Fibroblast of lung (primary cell): ENCODE measurements at regions not wholly inside any gene's neighbourhood (a gene's known extent, or its start where the extent isn't known, plus 50 kb on each side); places are given as distances from the start of the nearest gene placed in this dataset.

ENCODE experiments used
- DNase-seq, 2 donors: peaks; one replicate each; pipeline versions ENCODE4 v3.0.0 to v3.0.0-alpha.2; 2010; ENCODE audit warnings: low read depth in 2 of 2
- H2AFZ ChIP-seq: 2 replicates; pipeline ENCODE4 v1.5.1; 2012; ENCODE audit warnings: low read length, control low read depth, inconsistent platforms
- H3K27ac ChIP-seq: 2 replicates; pipeline ENCODE4 v1.5.1; 2011; ENCODE audit warnings: low read length, control low read depth; ENCODE audit not compliant: insufficient read depth
- H3K27me3 ChIP-seq: 2 replicates; pipeline ENCODE4 v1.5.1; 2011; ENCODE audit warnings: mild to moderate bottlenecking, low read length; ENCODE audit not compliant: control insufficient read depth, insufficient read depth
- H3K36me3 ChIP-seq: 2 replicates; pipeline ENCODE4 v1.5.1; 2011; ENCODE audit warnings: low read length; ENCODE audit not compliant: control insufficient read depth, insufficient read depth
- H3K4me1 ChIP-seq: 2 replicates; pipeline ENCODE4 v1.5.1; 2011; ENCODE audit warnings: low read length; ENCODE audit not compliant: control insufficient read depth, insufficient read depth; ENCODE audit errors: extremely low read depth
- H3K4me2 ChIP-seq: 2 replicates; pipeline ENCODE4 v1.5.1; 2011; ENCODE audit warnings: low read length, control low read depth; ENCODE audit not compliant: insufficient read depth; ENCODE audit errors: extremely low read depth
- H3K4me3 ChIP-seq, 4 experiments: fragments of 200-600 bp in 1 of 4; sonication (generic) in 1 of 4; replicated peaks in 1 of 4; 2 replicates each; pipeline ENCODE4 v1.5.1; 2011 to 2016; ENCODE audit warnings: low read length in 4 of 4, low read depth in 3 of 4, mild to moderate bottlenecking in 3 of 4, control low read depth in 2 of 4, inconsistent platforms in 1 of 4, mixed read lengths in 1 of 4; ENCODE audit not compliant: insufficient read depth in 1 of 4; ENCODE audit errors: control extremely low read depth in 1 of 4
- H3K79me2 ChIP-seq: 2 replicates; pipeline ENCODE4 v1.5.1; 2012; ENCODE audit warnings: mild to moderate bottlenecking, low read length, inconsistent platforms; ENCODE audit not compliant: control insufficient read depth, insufficient read depth
- H3K9ac ChIP-seq: 2 replicates; pipeline ENCODE4 v1.5.1; 2011; ENCODE audit warnings: mild to moderate bottlenecking, low read length, control low read depth; ENCODE audit not compliant: insufficient read depth
- H3K9me3 ChIP-seq: 2 replicates; pipeline ENCODE4 v1.5.1; 2012; ENCODE audit warnings: low read depth, low read length; ENCODE audit not compliant: control insufficient read depth, insufficient read depth
- H4K20me1 ChIP-seq: 2 replicates; pipeline ENCODE4 v1.5.1; 2011; ENCODE audit warnings: low read length; ENCODE audit not compliant: control insufficient read depth, insufficient read depth; ENCODE audit errors: extremely low read depth
- CTCF ChIP-seq, 2 donors: IDR thresholded peaks in 1 of 2; conservative IDR thresholded peaks in 1 of 2; 1 replicate in 1 of 2; 2 replicates in 1 of 2; pipeline ENCODE4 v1.5.1; 2011 to 2012; ENCODE audit warnings: low read length in 2 of 2, control low read depth in 1 of 2, inconsistent platforms in 1 of 2, low read depth in 1 of 2, mild to moderate bottlenecking in 1 of 2
- EZH2 ChIP-seq: IDR thresholded peaks from 2 replicates; pipeline ENCODE4 v1.5.1; 2012; ENCODE audit warnings: low read length, control low read depth, mild to moderate bottlenecking; ENCODE audit errors: missing control alignments

- no peaks in the 10 kb centered on the region for H4K20me1 ChIP-seq
- TF ChIP-seq CTCF (conservative IDR thresholded peaks at IDR 0.05 in 1 of 2, IDR thresholded peaks at IDR 0.05 in 1 of 2; ENCODE audit: low read depth in 1 of 2, low read length in 2 of 2) (no peak), EZH2 (no peak)
- no peak overlapping the region for H2AFZ ChIP-seq
- H3K36me3 ChIP-seq = no peaks in the 10 kb centered on the region
- H3K9ac ChIP-seq = no peak overlapping the region
- peak in 1 of 2 donors; percentile 96 for DNase-seq
- no peaks in the 10 kb centered on the region for H3K9me3 ChIP-seq
- H3K4me1 ChIP-seq = peaks cover 25% of the 10 kb centered on the region
- no peak overlapping the region for H3K4me3 ChIP-seq
- no peaks in the 10 kb centered on the region for H3K79me2 ChIP-seq
- no peaks in the 10 kb centered on the region for H3K27me3 ChIP-seq
- H3K4me2 ChIP-seq = peak overlapping the region; percentile 35
- no peak overlapping the region for H3K27ac ChIP-seq
These were observed 453.5 kb downstream of the MIAT start for GRCh38 chr22:27110665-27111451.

- Histone ChIP-seq H3K4me2 (no peak overlapping the region), H3K4me1 (peaks cover 25% of the 10 kb centered on the region), H2AFZ (no peak overlapping the region), H3K79me2 (no peaks in the 10 kb centered on the region), H3K4me3 (no peak overlapping the region), H3K27me3 (no peaks in the 10 kb centered on the region), H3K27ac (no peak overlapping the region), H3K9me3 (no peaks in the 10 kb centered on the region), H3K9ac (no peak overlapping the region), H4K20me1 (no peaks in the 10 kb centered on the region), H3K36me3 (no peaks in the 10 kb centered on the region)
- DNase-seq = peak in 1 of 2 donors; percentile 69
- TF ChIP-seq EZH2 (no peak), CTCF (conservative IDR thresholded peaks at IDR 0.05 in 1 of 2, IDR thresholded peaks at IDR 0.05 in 1 of 2; ENCODE audit: low read depth in 1 of 2, low read length in 2 of 2) (no peak)
These were observed 454.6 kb downstream of the MIAT start for GRCh38 chr22:27111796-27112672.

GRCh38 chr22:27113211-27113635 lies 455.8 kb downstream of the MIAT start:
- H3K9ac ChIP-seq = no peak overlapping the region
- no peak for TF ChIP-seq CTCF (conservative IDR thresholded peaks at IDR 0.05 in 1 of 2, IDR thresholded peaks at IDR 0.05 in 1 of 2; ENCODE audit: low read depth in 1 of 2, low read length in 2 of 2)
- no peak for TF ChIP-seq EZH2

More at GRCh38 chr22:27113211-27113635, 455.8 kb downstream of the MIAT start:
- Histone ChIP-seq H4K20me1 (no peaks in the 10 kb centered on the region), H3K79me2 (no peaks in the 10 kb centered on the region), H3K4me3 (no peak overlapping the region), H3K9me3 (no peaks in the 10 kb centered on the region), H3K4me2 (no peak overlapping the region), H3K4me1 (peaks cover 20% of the 10 kb centered on the region), H2AFZ (no peak overlapping the region), H3K36me3 (no peaks in the 10 kb centered on the region), H3K27me3 (no peaks in the 10 kb centered on the region), H3K27ac (no peak overlapping the region)
- DNase-seq = peak; percentile 82 to 99
